ENCODE measurements at regions not wholly inside any gene's neighbourhood (a gene's known extent, or its start where the extent isn't known, plus 50 kb on each side); places are given as distances from the start of the nearest gene placed in this dataset.
"Not testable (repeated sequence)": the region's sequence is repeated elsewhere in the genome, so short reads cannot be mapped to it uniquely, and the experiment has no call there.

- no peak for DNase-seq
These were observed 389.1 kb downstream of the HLX start for GRCh38 chr1:221268295-221268694.

- DNase-seq: no peak
These were observed 392.5 kb downstream of the HLX start for GRCh38 chr1:221271701-221272100.

- no peak for DNase-seq
These were observed 393.7 kb downstream of the HLX start for GRCh38 chr1:221272940-221273339.

- DNase-seq: peak; percentile 97
These were observed 395.1 kb downstream of the HLX start for GRCh38 chr1:221274373-221274772.

GRCh38 chr1:221276896-221277409 is 397.7 kb downstream of the HLX start:
- DNase-seq: no peak

GRCh38 chr1:221279146-221279545 is 399.9 kb downstream of the HLX start:
- DNase-seq: no peak

GRCh38 chr1:221283532-221283931 is 404.3 kb downstream of the HLX start:
- DNase-seq: no peak

- no peak for DNase-seq
These were observed 404.8 kb downstream of the HLX start for GRCh38 chr1:221284028-221284427.

- DNase-seq: not testable (repeated sequence)
These were observed 405.7 kb downstream of the HLX start for GRCh38 chr1:221284991-221285390.

- not testable (repeated sequence) for DNase-seq
These were observed 406.4 kb downstream of the HLX start for GRCh38 chr1:221285458-221286210.

GRCh38 chr1:221286399-221286798 is 407.2 kb downstream of the HLX start:
- no peak for DNase-seq

- no peak for DNase-seq
These were observed 409.9 kb downstream of the HLX start for GRCh38 chr1:221289103-221289502.

GRCh38 chr1:221290669-221291068 is 411.4 kb downstream of the HLX start:
- DNase-seq: no peak

GRCh38 chr1:221291113-221291512 is 411.9 kb downstream of the HLX start:
- DNase-seq: no peak

- no peak for DNase-seq
These were observed 413.4 kb downstream of the HLX start for GRCh38 chr1:221292652-221293051.

GRCh38 chr1:221294242-221294641 is 415.0 kb downstream of the HLX start:
- no peak for DNase-seq

- no peak for DNase-seq
These were observed 423.1 kb downstream of the HLX start for GRCh38 chr1:221302357-221302756.

GRCh38 chr1:221302810-221303209 is 423.6 kb downstream of the HLX start:
- DNase-seq: no peak

GRCh38 chr1:221303623-221304022 is 424.4 kb downstream of the HLX start:
- no peak for DNase-seq

GRCh38 chr1:221306239-221306638 is 427.0 kb downstream of the HLX start:
- no peak for DNase-seq

- DNase-seq: no peak
These were observed 429.6 kb downstream of the HLX start for GRCh38 chr1:221308534-221309511.

- peak; percentile 55 for DNase-seq
These were observed 430.5 kb downstream of the HLX start for GRCh38 chr1:221309723-221310122.

- DNase-seq: peak; percentile 99
These were observed 430.9 kb downstream of the HLX start for GRCh38 chr1:221310180-221310579.

GRCh38 chr1:221315330-221315729 is 426.6 kb downstream of the DUSP10 start:
- DNase-seq: no peak

All from NCI-H1694 (cell line).